IMR-90 (cell line): ENCODE measurements at regions not wholly inside any gene's neighbourhood (a gene's known extent, or its start where the extent isn't known, plus 50 kb on each side); places are given as distances from the start of the nearest gene placed in this dataset.
A peak's percentile ranks its signal among the peaks of the same experiment; 100 is the strongest.

ENCODE experiments used
- ATAC-seq: fragments of 200-7000 bp; cut with Tn5 transposase; 2 replicates; pipeline ENCODE4 v1.9.1; 2020; ENCODE audit warnings: low read depth, mild to moderate bottlenecking, moderate library complexity
- BruUV-seq: library from RNA; stranded (reverse); fragments of 400-500 nt; replicated peaks from 2 replicates; lab custom pipeline; 2021; lab: Mats Ljungman, UMichigan
- CTCF ChIA-PET: fragments of 300-600 bp; formaldehyde crosslinking; extraction: SDS; loops from one replicate; lab custom pipeline; 2021; ENCODE audit warnings: antibody characterized with exemption; lab: Yijun Ruan, JAX
- POLR2A ChIA-PET: fragments of 300-600 bp; sonication (Branson Sonifier 250); formaldehyde crosslinking; loops from one replicate; lab custom pipeline; 2022; ENCODE audit warnings: antibody characterized with exemption; ENCODE audit not compliant: unreplicated experiment; lab: Charles Lee
- DNase-seq: peaks from one replicate; pipeline ENCODE4 v3.0.0; 2013
- H2AFZ ChIP-seq: replicated peaks from 2 replicates; pipeline ENCODE3; 2013; ENCODE audit warnings: low read length, mild to moderate bottlenecking; ENCODE audit not compliant: poor library complexity
- H2AK5ac ChIP-seq: 2 replicates; pipeline ENCODE4 v1.6.1; 2013; ENCODE audit warnings: low read depth, low read length, inconsistent platforms
- H2AK9ac ChIP-seq: replicated peaks from 2 replicates; pipeline ENCODE3; 2013; ENCODE audit warnings: mild to moderate bottlenecking, low read depth, low read length, moderate library complexity; ENCODE audit not compliant: poor library complexity
- H2BK120ac ChIP-seq: 2 replicates; pipeline ENCODE4 v1.6.1; 2013; ENCODE audit warnings: low read depth, low read length, inconsistent platforms
- H2BK15ac ChIP-seq: 3 replicates; pipeline ENCODE4 v1.6.1; 2013; ENCODE audit warnings: low read depth, low read length, inconsistent platforms
- H2BK20ac ChIP-seq: 2 replicates; pipeline ENCODE4 v1.6.1; 2013; ENCODE audit warnings: low read depth, mild to moderate bottlenecking, inconsistent platforms, low read length, moderate library complexity
- H2BK5ac ChIP-seq: 2 replicates; pipeline ENCODE4 v1.6.1; 2013; ENCODE audit warnings: mild to moderate bottlenecking, low read depth, low read length, inconsistent platforms; ENCODE audit not compliant: poor library complexity, severe bottlenecking
- H3K14ac ChIP-seq: replicated peaks from 2 replicates; pipeline ENCODE4 v1.6.1; 2013; ENCODE audit warnings: low read depth, low read length, inconsistent platforms
- H3K18ac ChIP-seq: 2 replicates; pipeline ENCODE4 v1.6.1; 2013; ENCODE audit warnings: low read depth, low read length, control low read depth
- H3K23ac ChIP-seq: 2 replicates; pipeline ENCODE4 v1.6.1; 2013; ENCODE audit warnings: low read depth, low read length, inconsistent platforms
- H3K27ac ChIP-seq: 2 replicates; pipeline ENCODE4 v1.5.1; 2013; ENCODE audit warnings: mild to moderate bottlenecking, control low read depth, low read length; ENCODE audit not compliant: insufficient read depth
- H3K27me3 ChIP-seq: 2 replicates; pipeline ENCODE4 v1.6.1; 2013; ENCODE audit warnings: low read length; ENCODE audit not compliant: control insufficient read depth, insufficient read depth
- H3K36me3 ChIP-seq: 2 replicates; pipeline ENCODE4 v1.6.1; 2013; ENCODE audit warnings: low read length, mixed read lengths; ENCODE audit not compliant: control insufficient read depth, insufficient read depth
- H3K4ac ChIP-seq: 2 replicates; pipeline ENCODE4 v1.6.1; 2013; ENCODE audit warnings: low read depth, low read length, inconsistent platforms
- H3K4me1 ChIP-seq: 2 replicates; pipeline ENCODE4 v1.6.1; 2013; ENCODE audit warnings: low read length, mixed read lengths; ENCODE audit not compliant: control insufficient read depth, insufficient read depth
- H3K4me2 ChIP-seq: 2 replicates; pipeline ENCODE4 v1.6.1; 2013; ENCODE audit warnings: low read depth, mild to moderate bottlenecking, control low read depth, low read length, moderate library complexity
- H3K4me3 ChIP-seq: 2 replicates; pipeline ENCODE4 v1.5.1; 2013; ENCODE audit warnings: low read depth, mild to moderate bottlenecking, control low read depth, low read length, moderate library complexity; ENCODE audit not compliant: insufficient read depth
- H3K56ac ChIP-seq: 2 replicates; pipeline ENCODE4 v1.6.1; 2013; ENCODE audit warnings: low read length, inconsistent platforms; ENCODE audit not compliant: insufficient read depth; ENCODE audit errors: extremely low read depth
- H3K79me1 ChIP-seq, 2 experiments: 2 replicates each; pipeline ENCODE4 v1.6.1; 2013; ENCODE audit warnings: low read length in 2 of 2, inconsistent platforms in 1 of 2, low read depth in 1 of 2
- H3K9ac ChIP-seq: 2 replicates; pipeline ENCODE4 v1.6.1; 2013; ENCODE audit warnings: low read depth, low read length, control low read depth
- H3K9me1 ChIP-seq: 2 replicates; pipeline ENCODE4 v1.6.1; 2013; ENCODE audit warnings: low read length, inconsistent platforms; ENCODE audit not compliant: insufficient read depth
- H3K9me3 ChIP-seq: 2 replicates; pipeline ENCODE4 v1.6.1; 2013; ENCODE audit warnings: low read length; ENCODE audit not compliant: control insufficient read depth, insufficient read depth
- H4K20me1 ChIP-seq: 2 replicates; pipeline ENCODE4 v1.6.1; 2013; ENCODE audit warnings: low read length, inconsistent platforms; ENCODE audit not compliant: insufficient read depth
- H4K5ac ChIP-seq: 2 replicates; pipeline ENCODE4 v1.6.1; 2013; ENCODE audit warnings: mild to moderate bottlenecking, low read depth, low read length, control low read depth
- H4K8ac ChIP-seq, 2 experiments: 2 replicates each; pipeline ENCODE4 v1.6.1; 2013; ENCODE audit warnings: low read depth in 2 of 2, low read length in 2 of 2, control low read depth in 1 of 2, inconsistent platforms in 1 of 2
- H4K91ac ChIP-seq: 2 replicates; pipeline ENCODE4 v1.6.1; 2013; ENCODE audit warnings: low read depth, low read length, inconsistent platforms; ENCODE audit not compliant: insufficient read depth
- BHLHE40 ChIP-seq: fragments of 150-350 bp; IDR thresholded peaks from 2 replicates; pipeline ENCODE4 v1.6.1; 2016; ENCODE audit warnings: mild to moderate bottlenecking, low read depth, low read length
- CHD1 ChIP-seq: IDR thresholded peaks from 2 replicates; pipeline ENCODE4 v1.6.1; 2012; ENCODE audit warnings: low read depth, low read length, improper control_type of control experiment
- FOS ChIP-seq: fragments of 150-350 bp; IDR thresholded peaks from 2 replicates; pipeline ENCODE4 v1.6.1; 2016; ENCODE audit warnings: low read depth, low read length
- NFE2L2 ChIP-seq: fragments of 150-350 bp; IDR thresholded peaks from 2 replicates; pipeline ENCODE4 v1.6.1; 2016; ENCODE audit warnings: low read depth, mild to moderate bottlenecking, low read length
- POLR2A ChIP-seq: IDR thresholded peaks from 2 replicates; pipeline ENCODE4 v1.6.1; 2012; ENCODE audit warnings: mild to moderate bottlenecking, low read depth, low read length
- RAD21 ChIP-seq: IDR thresholded peaks from 2 replicates; pipeline ENCODE4 v1.6.1; 2012; ENCODE audit warnings: low read length, improper control_type of control experiment
- RFX5 ChIP-seq: IDR thresholded peaks from 2 replicates; pipeline ENCODE4 v1.8.0; 2012; ENCODE audit warnings: low read depth, mild to moderate bottlenecking, low read length, moderate library complexity
- SMC3 ChIP-seq: fragments of 150-350 bp; IDR thresholded peaks from 2 replicates; pipeline ENCODE4 v1.6.1; 2016; ENCODE audit warnings: low read depth, mild to moderate bottlenecking, antibody characterized with exemption, low read length, moderate library complexity
- WGBS, 2 experiments: methylation state at CpG; one replicate each; pipeline versions ENCODE4 v1.1.5 to v1.1.7; 2013; ENCODE audit warnings: missing lambda C conversion rate in 2 of 2; ENCODE audit not compliant: insufficient read length in 1 of 2; ENCODE audit errors: extremely low coverage in 2 of 2; 5-methylcytosine and 5-hydroxymethylcytosine counted together
- dilution Hi-C: fragments of 300-500 bp; cut with HindIII; formaldehyde crosslinking; loops from one replicate; pipeline ENCODE4 v1.14.3; 2018; ENCODE audit warnings: low sequenced_read_pairs; ENCODE audit not compliant: unreplicated experiment
- in situ Hi-C: fragments of 300-500 bp; cut with MboI; formaldehyde crosslinking; loops from 3 replicates; pipeline ENCODE4 v1.14.3; 2019; ENCODE audit warnings: low sequenced_read_pairs, inconsistent platforms, mixed read lengths
- intact Hi-C: fragments of 100-400 bp; cut with micrococcal nuclease; formaldehyde crosslinking; loops from 2 replicates; pipeline ENCODE4 v1.10.0; 2022
- TF ChIP-seq, protein P1 (sequence below): conservative IDR thresholded peaks from 2 replicates; pipeline ENCODE4 v1.5.1; 2012; ENCODE audit warnings: mild to moderate bottlenecking, low read depth, low read length, improper control_type of control experiment
- TF ChIP-seq, protein P2 (sequence below): fragments of 150-350 bp; IDR thresholded peaks from 2 replicates; pipeline ENCODE4 v1.6.1; 2016; ENCODE audit warnings: low read depth, mild to moderate bottlenecking, low read length, moderate library complexity, borderline replicate concordance

GRCh38 chr3:64395490-64395889, 170.2 kb upstream of the PRICKLE2 start (continued):
- no peak for TF ChIP-seq RAD21
- no peak for TF ChIP-seq RFX5
- no peak for TF ChIP-seq POLR2A
- TF ChIP-seq NFE2L2, result no peak
- no peak for TF ChIP-seq CHD1

GRCh38 chr3:64393193-64393592, 167.9 kb upstream of the PRICKLE2 start:
- no peak overlapping the region for H4K5ac ChIP-seq
- BruUV-seq, result no TSS peak
- no peak overlapping the region for H4K8ac ChIP-seq
- no peak overlapping the region for H2BK120ac ChIP-seq
- no peak overlapping the region; the same call in 2 of the 3 replicates for H2BK15ac ChIP-seq
- ChIA-PET POLR2A (no interaction called here), CTCF (no interaction called here)
- 0 out of 2 replicates have a peak, but pooled peaks cover 2% of the 10 kb centered on the region for H3K36me3 ChIP-seq
- DNase-seq (no peak), ATAC-seq (no peak)
- H2AK5ac ChIP-seq, result peak overlapping the region; percentile 27; the same call in 1 of the 2 replicates
- H3K9me3 ChIP-seq, result no peaks in the 10 kb centered on the region
- H3K14ac ChIP-seq, result no peak overlapping the region
- H2AK9ac ChIP-seq, result no peak overlapping the region
- H3K23ac ChIP-seq, result no peak overlapping the region
- no CpG with 5 or more reads among the region's 5 CpGs for WGBS, 2 experiments
- intact Hi-C loops (no loop called here), in situ Hi-C loops (no loop called here), dilution Hi-C loops (no loop called here)
- peaks cover 4% of the 10 kb centered on the region; the same call in 1 of the 2 replicates for H3K9me1 ChIP-seq
- no peaks in the 10 kb centered on the region for H4K20me1 ChIP-seq
- TF ChIP-seq SMC3 (no peak), RAD21 (no peak), BHLHE40 (no peak), POLR2A (no peak), FOS (no peak)
- TF ChIP-seq, protein P1, sequence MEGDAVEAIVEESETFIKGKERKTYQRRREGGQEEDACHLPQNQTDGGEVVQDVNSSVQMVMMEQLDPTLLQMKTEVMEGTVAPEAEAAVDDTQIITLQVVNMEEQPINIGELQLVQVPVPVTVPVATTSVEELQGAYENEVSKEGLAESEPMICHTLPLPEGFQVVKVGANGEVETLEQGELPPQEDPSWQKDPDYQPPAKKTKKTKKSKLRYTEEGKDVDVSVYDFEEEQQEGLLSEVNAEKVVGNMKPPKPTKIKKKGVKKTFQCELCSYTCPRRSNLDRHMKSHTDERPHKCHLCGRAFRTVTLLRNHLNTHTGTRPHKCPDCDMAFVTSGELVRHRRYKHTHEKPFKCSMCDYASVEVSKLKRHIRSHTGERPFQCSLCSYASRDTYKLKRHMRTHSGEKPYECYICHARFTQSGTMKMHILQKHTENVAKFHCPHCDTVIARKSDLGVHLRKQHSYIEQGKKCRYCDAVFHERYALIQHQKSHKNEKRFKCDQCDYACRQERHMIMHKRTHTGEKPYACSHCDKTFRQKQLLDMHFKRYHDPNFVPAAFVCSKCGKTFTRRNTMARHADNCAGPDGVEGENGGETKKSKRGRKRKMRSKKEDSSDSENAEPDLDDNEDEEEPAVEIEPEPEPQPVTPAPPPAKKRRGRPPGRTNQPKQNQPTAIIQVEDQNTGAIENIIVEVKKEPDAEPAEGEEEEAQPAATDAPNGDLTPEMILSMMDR, result no peak
- TF ChIP-seq, protein P2, sequence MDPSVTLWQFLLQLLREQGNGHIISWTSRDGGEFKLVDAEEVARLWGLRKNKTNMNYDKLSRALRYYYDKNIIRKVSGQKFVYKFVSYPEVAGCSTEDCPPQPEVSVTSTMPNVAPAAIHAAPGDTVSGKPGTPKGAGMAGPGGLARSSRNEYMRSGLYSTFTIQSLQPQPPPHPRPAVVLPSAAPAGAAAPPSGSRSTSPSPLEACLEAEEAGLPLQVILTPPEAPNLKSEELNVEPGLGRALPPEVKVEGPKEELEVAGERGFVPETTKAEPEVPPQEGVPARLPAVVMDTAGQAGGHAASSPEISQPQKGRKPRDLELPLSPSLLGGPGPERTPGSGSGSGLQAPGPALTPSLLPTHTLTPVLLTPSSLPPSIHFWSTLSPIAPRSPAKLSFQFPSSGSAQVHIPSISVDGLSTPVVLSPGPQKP, result no peak
- no peak overlapping the region for H2BK20ac ChIP-seq
- no peak overlapping the region for H3K56ac ChIP-seq
- H3K9ac ChIP-seq, result no peak overlapping the region
- H2BK5ac ChIP-seq, result no peak overlapping the region
- no peak overlapping the region for H3K18ac ChIP-seq
- no peak overlapping the region for H3K27ac ChIP-seq
- H3K4me1 ChIP-seq, result peaks cover 4% of the 10 kb centered on the region
- H3K27me3 ChIP-seq, result no peaks in the 10 kb centered on the region
- no peak overlapping the region for H3K4me3 ChIP-seq
- H3K4ac ChIP-seq, result no peak overlapping the region
- no peaks in the 10 kb centered on the region; a peak in 1 of 4 replicates for H3K79me1 ChIP-seq
- no peak overlapping the region for H2AFZ ChIP-seq
- H3K4me2 ChIP-seq, result no peak overlapping the region
- H4K91ac ChIP-seq, result 0 out of 2 replicates have a peak overlapping the region, but pooled peaks have one; percentile 40
